Fibroblast of lung (primary cell): ENCODE measurements at regions not wholly inside any gene's neighbourhood (a gene's known extent, or its start where the extent isn't known, plus 50 kb on each side); places are given as distances from the start of the nearest gene placed in this dataset.

ENCODE experiments used
- CTCF ChIP-seq, 2 donors: IDR thresholded peaks in 1 of 2; conservative IDR thresholded peaks in 1 of 2; 1 replicate in 1 of 2; 2 replicates in 1 of 2; pipeline ENCODE4 v1.5.1; 2011 to 2012; ENCODE audit warnings: low read length in 2 of 2, control low read depth in 1 of 2, inconsistent platforms in 1 of 2, low read depth in 1 of 2, mild to moderate bottlenecking in 1 of 2
- EZH2 ChIP-seq: IDR thresholded peaks from 2 replicates; pipeline ENCODE4 v1.5.1; 2012; ENCODE audit warnings: low read length, control low read depth, mild to moderate bottlenecking; ENCODE audit errors: missing control alignments

- TF ChIP-seq CTCF (conservative IDR thresholded peaks at IDR 0.05 in 1 of 2, IDR thresholded peaks at IDR 0.05 in 1 of 2; ENCODE audit: low read depth in 1 of 2, low read length in 2 of 2) (no peak), EZH2 (no peak)
Measured at GRCh38 chr7:45982907-45983719, 62.0 kb upstream of the IGFBP3 start.
